NCI-H748 (cell line): ENCODE measurements at regions not wholly inside any gene's neighbourhood (a gene's known extent, or its start where the extent isn't known, plus 50 kb on each side); places are given as distances from the start of the nearest gene placed in this dataset.
A peak's percentile ranks its signal among the peaks of the same experiment; 100 is the strongest.

Experiments used
- DNase-seq: peaks from one replicate; lab custom pipeline; 2025; ENCODE audit not compliant: unreplicated experiment; lab: John Stamatoyannopoulos, UW

- no peak for DNase-seq
These were observed 83.8 kb upstream of the CCDC85A start for GRCh38 chr2:56099963-56100362.

GRCh38 chr2:56100791-56101312 lies 82.9 kb upstream of the CCDC85A start:
- no peak for DNase-seq

- DNase-seq = no peak
These were observed 81.7 kb upstream of the CCDC85A start for GRCh38 chr2:56102098-56102497.

- no peak for DNase-seq
These were observed 80.9 kb upstream of the CCDC85A start for GRCh38 chr2:56102866-56103265.

- DNase-seq = no peak
These were observed 78.8 kb upstream of the CCDC85A start for GRCh38 chr2:56104962-56105361.

GRCh38 chr2:56107502-56108220 lies 76.1 kb upstream of the CCDC85A start:
- DNase-seq = no peak

- no peak for DNase-seq
These were observed 75.0 kb upstream of the CCDC85A start for GRCh38 chr2:56108806-56109205.

- no peak for DNase-seq
These were observed 73.8 kb upstream of the CCDC85A start for GRCh38 chr2:56109994-56110393.

GRCh38 chr2:56113382-56113975 lies 70.3 kb upstream of the CCDC85A start:
- no peak for DNase-seq

- no peak for DNase-seq
These were observed 66.0 kb upstream of the CCDC85A start for GRCh38 chr2:56117764-56118163.

- DNase-seq = no peak
These were observed 65.3 kb upstream of the CCDC85A start for GRCh38 chr2:56118474-56118873.

- DNase-seq = no peak
These were observed 61.8 kb upstream of the CCDC85A start for GRCh38 chr2:56121995-56122394.

- no peak for DNase-seq
These were observed 60.3 kb upstream of the CCDC85A start for GRCh38 chr2:56123538-56123937.

- peak; percentile 17 for DNase-seq
These were observed 56.8 kb upstream of the CCDC85A start for GRCh38 chr2:56127010-56127409.

- DNase-seq = peak; percentile 85
These were observed 56.2 kb upstream of the CCDC85A start for GRCh38 chr2:56127463-56128152.

GRCh38 chr2:56128235-56128634 lies 55.6 kb upstream of the CCDC85A start:
- DNase-seq = peak; percentile 37

- peak; percentile 39 for DNase-seq
These were observed 53.2 kb upstream of the CCDC85A start for GRCh38 chr2:56130463-56131070.

GRCh38 chr2:56132138-56132537 lies 51.7 kb upstream of the CCDC85A start:
- DNase-seq = peak; percentile 42

- DNase-seq = no peak
These were observed 50.3 kb upstream of the CCDC85A start for GRCh38 chr2:56133441-56133840.

- no peak for DNase-seq
These were observed 49.7 kb upstream of the CCDC85A start for GRCh38 chr2:56133931-56134629.
